HG02885 (cell line): ENCODE measurements at regions not wholly inside any gene's neighbourhood (a gene's known extent, or its start where the extent isn't known, plus 50 kb on each side); places are given as distances from the start of the nearest gene placed in this dataset.

Experiments used
- ATAC-seq: cut with Tn5 transposase; IDR thresholded peaks from one replicate; pipeline ENCODE4 v1.9.1; 2021; ENCODE audit warnings: mild to moderate bottlenecking; ENCODE audit not compliant: unreplicated experiment, poor library complexity

DNA sequence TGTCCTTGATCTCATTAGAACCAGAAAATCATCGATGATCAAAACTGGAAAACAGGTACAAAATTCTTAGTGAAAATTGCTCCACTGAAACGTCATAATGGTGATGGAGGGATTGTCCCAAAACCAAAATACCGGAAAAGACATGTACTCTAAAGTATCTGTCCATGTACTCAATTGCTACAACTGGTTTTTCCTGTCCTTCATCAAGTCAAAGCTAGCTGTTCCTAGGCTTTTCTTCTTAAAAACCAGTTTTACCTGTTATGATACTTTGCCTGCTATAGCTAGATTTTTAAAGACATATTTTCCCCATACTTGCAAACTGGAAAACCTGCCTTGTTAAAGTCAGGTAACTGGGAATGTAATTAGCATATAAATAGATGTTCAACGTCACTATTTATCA lies 50.5 kb upstream of the LRRC1 start:
- ATAC-seq: no peak

DNA sequence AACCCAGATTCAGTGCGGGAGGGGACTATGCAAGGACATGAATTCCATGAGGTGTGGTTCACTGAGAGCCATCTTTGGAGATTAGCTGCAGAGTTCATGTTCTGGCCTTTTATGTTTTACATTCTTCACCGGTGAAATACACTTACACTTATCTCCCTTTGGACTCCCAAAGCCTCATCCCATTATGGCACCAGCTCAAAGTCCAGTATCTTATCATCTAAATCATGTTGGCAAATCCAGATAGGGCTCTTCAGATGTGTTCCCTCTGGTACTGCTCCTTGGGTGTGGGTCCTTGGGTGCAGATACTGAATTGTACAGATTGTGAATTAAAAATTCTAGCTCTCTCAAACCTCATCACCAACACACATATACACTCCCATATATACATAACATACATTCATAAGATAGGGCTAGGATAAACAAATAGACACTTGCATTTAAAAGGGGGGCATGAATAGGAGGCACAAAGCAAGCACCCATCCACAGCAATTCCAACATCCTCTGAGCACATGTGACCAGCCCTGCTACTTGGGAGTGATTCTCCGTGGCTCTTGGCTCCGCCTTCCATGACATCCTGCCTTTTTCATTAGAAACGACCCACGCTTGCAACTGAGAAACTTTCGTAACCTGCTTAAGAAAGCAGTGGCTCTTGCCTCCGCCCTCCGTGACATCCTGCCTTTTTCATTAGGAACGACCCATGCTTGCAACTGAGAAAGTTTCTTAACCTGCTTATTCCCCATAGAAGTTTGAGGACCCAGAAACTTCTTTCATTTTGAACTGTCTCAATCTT lies 53.6 kb upstream of the LRRC1 start:
- no peak for ATAC-seq

DNA sequence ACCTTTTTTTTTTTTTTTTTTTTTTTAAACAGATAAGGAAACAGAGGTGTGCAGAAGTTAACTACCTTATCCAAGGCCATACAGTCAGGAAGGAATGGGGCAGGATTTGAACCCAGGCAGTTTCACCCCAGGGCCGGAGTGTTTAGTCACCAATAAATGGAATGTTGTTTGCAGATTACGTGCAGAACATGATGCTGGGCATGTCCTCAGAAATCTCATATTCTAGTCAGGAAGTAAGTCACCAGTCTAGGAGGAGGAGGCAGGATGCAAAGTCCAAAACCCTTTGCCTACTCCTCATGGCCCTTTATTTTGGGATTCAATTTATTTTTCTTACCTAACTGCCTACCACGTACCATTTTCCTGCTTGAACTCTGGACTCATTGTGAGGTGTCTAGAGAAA lies 57.1 kb upstream of the LRRC1 start:
- ATAC-seq: no peak

DNA sequence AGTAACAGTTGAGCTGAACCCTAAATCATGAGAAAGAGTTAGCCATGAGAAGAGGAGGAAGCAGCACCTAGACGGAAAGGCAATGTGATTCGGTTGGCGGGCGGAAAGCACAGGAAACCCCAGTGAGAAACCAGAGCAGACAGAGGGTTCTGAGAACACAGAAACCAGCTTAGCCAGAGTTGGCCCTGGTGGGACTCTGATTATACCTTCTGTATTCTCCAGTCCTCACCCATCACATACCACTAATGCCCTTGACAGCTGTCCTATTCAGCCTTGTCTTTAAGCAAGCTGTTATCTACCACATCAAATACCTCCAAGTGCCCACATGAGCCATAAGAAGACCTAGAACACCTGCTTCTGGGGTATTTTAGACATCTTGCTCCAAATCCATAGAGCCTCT lies 58.9 kb upstream of the LRRC1 start:
- ATAC-seq: peak; percentile 47

DNA sequence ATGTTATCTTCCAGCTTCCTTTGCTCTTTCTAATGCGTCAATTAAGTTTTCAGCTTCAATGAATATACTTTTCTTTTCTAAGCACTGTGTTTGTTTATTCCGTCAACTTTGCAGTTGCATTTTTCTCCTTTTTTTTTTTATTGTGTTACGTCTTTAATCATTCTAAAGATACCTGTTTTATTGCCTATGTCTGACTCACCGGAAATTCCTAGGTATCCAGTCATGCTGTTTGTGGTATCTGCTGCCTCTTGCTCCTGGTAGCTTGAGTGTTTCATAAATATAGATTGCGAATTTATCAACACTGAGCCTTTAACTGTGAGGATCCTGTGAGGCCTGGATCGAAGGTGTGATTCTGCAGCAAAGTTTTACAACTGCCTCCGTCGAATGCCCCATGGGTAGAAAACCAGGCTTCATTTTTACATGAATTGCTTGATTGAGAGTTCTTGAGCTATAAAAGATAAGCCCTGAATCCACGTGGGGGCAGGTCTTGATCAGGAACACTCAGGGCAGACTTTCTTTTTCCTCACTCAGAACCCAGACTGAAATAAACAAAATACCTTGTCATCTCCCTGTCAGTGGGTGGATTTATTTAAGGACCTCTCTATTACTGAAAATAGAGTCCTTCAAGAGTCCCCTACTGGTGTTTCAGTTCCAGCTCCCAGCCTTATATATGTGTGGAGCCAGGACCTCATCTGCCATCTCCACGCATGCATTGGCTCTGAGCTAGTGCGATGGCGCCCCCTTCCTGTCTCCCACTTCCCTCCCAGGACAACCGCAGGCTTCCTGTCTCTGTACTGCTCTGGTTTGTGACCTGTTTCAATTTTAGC lies 60.1 kb upstream of the LRRC1 start:
- no peak for ATAC-seq

GRCh38 chr6:53731866-53732636 lies 62.8 kb upstream of the LRRC1 start:
- ATAC-seq: no peak

DNA sequence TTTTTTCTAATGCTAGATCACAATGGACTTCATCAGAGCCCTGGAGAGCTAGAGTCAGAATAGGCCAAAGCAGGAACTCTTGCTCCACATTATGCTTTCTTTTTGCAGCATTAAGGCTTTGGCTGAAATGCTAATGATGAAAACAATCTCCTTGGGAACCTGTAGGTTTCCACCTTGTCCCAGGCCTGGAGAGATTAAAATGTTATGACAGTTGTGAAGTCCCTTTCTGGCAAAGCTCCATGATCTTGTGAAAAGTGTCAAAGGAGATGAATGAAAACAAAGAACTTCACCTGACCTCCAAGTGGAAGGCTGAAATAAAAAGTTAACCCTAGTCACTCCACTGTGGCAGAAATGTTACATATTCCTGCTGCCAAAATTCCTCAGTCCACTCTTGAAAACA lies 64.0 kb upstream of the LRRC1 start:
- no peak for ATAC-seq

GRCh38 chr6:53728570-53729194 lies 63.1 kb upstream of the KLHL31 start:
- peak; percentile 68 for ATAC-seq

GRCh38 chr6:53727748-53728147 lies 62.2 kb upstream of the KLHL31 start:
- ATAC-seq: no peak

GRCh38 chr6:53725791-53726575 lies 60.4 kb upstream of the KLHL31 start:
- ATAC-seq: peak; percentile 93

DNA sequence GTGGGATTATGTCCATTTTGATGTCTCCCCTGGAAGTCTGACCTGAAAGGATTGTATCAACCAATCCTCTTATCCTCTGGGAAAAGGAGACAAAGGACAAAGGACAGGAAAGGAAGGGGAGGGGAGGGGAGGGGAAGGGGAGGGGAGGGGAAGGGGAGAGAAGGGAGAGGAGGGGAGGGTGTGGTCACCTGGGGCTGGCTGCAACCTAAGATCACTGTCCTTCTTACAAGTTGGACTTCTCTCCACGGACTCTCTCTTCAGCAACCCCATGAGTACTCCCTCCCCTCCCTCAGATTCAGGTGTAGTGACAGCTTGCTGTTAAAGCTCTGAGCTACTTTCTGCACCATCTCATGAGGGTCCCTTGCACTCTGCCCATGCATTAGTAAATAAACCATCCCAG lies 58.9 kb upstream of the KLHL31 start:
- no peak for ATAC-seq

- no peak for ATAC-seq
Measured at GRCh38 chr6:53723331-53723730, 57.8 kb upstream of the KLHL31 start.

DNA sequence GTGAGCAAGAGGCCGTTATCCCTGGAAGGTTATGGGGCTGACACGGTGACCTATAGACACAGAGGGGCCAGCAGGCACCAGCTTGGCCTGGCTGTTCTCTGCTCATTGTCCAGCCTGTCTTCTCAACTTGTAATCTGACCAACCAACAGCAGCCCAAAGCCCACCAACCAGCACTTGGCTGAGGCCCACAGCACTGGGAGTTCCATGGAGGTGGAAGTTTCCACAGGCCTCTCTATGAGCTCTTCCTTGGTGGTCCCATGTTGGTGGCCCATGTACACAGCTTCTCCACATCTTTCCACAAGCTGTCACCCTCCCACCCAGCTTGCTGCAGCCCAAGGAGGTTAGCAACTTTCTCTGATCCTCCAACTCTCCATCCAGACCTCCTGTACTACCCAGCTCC lies 56.2 kb upstream of the KLHL31 start:
- ATAC-seq: no peak

GRCh38 chr6:53718597-53719460 lies 53.3 kb upstream of the KLHL31 start:
- peak; percentile 98 for ATAC-seq

DNA sequence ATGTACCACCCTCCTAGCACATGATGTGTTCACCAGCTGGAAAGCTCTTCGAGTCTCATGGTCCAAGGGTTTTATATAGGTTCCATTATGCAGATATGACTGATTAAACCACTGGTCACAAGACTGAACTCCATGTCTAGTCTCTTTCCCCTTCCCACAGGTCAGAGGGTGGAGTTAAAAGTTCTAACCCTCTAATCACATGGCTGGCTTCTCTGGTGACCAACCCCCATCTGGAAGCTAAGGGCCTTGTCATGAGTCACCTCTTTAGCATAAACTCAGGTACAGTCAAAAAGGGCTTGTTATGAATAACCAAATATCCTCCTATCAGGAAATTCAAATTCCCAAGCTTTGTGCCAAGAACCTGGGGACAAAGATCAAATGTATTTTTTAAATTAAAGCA lies 52.0 kb upstream of the KLHL31 start:
- no peak for ATAC-seq

DNA sequence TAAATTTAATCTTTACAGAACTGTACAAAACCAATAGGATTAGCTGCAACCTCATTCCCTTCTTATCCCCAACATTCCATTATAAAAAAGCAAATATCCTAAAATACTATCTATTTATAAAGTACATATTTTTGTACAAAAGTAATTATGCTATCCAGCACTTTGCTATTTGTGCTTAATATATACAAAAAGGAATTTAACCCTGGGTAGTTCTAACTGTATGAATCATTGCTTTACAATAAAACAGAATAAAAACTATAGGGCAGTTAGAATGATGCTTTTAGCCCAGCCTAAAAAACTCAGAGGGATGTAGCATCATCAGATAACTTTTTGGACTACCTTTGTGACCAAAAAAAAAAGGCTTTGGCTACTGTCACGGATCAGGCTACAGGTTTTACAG lies 49.9 kb upstream of the KLHL31 start:
- no peak for ATAC-seq
